Kidney (tissue), 13 donors: ENCODE measurements at regions not wholly inside any gene's neighbourhood (a gene's known extent, or its start where the extent isn't known, plus 50 kb on each side); places are given as distances from the start of the nearest gene placed in this dataset.

ENCODE experiments used
- DNase-seq, 5 donors: peaks; one replicate each; pipeline ENCODE4 v3.0.0-alpha.2; 2013 to 2020
- FAIRE-seq: peaks from 2 replicates; lab custom pipeline; 2012; peaks lifted over from hg19 to GRCh38; lab: Jason Lieb, UNC
- H3K27ac ChIP-seq, 2 donors: one replicate each; pipeline ENCODE4 v1.7.0; 2013; ENCODE audit warnings: low read depth in 2 of 2, low read length in 2 of 2, inconsistent platforms in 1 of 2
- H3K27me3 ChIP-seq: one replicate; pipeline ENCODE4 v1.7.1; 2013; ENCODE audit warnings: low read length, inconsistent platforms; ENCODE audit not compliant: control insufficient read depth, insufficient read depth
- H3K36me3 ChIP-seq, 3 donors: one replicate each; pipeline versions ENCODE4 v1.7.0 to v1.7.1; 2013; ENCODE audit warnings: low read length in 3 of 3, control low read depth in 1 of 3, inconsistent platforms in 1 of 3; ENCODE audit not compliant: insufficient read depth in 3 of 3, control insufficient read depth in 2 of 3
- H3K4me1 ChIP-seq, 3 donors: one replicate each; pipeline versions ENCODE4 v1.7.0 to v1.7.1; 2013; ENCODE audit warnings: low read length in 3 of 3, inconsistent platforms in 1 of 3, low read depth in 1 of 3; ENCODE audit not compliant: control insufficient read depth in 2 of 3, insufficient read depth in 2 of 3
- H3K4me3 ChIP-seq, 3 donors: one replicate each; pipeline versions ENCODE4 v1.7.0 to v1.8.1; 2013; ENCODE audit warnings: low read length in 3 of 3, control low read depth in 1 of 3, inconsistent platforms in 1 of 3
- H3K9ac ChIP-seq, 3 donors: one replicate each; pipeline versions ENCODE4 v1.7.0 to v1.7.1; 2013; ENCODE audit warnings: low read length in 3 of 3, control low read depth in 1 of 3, inconsistent platforms in 1 of 3
- H3K9me3 ChIP-seq, 3 donors: one replicate each; pipeline versions ENCODE4 v1.7.0 to v1.7.1; 2013; ENCODE audit warnings: low read length in 3 of 3, control low read depth in 1 of 3, inconsistent platforms in 1 of 3; ENCODE audit not compliant: control insufficient read depth in 2 of 3, insufficient read depth in 1 of 3
- intact Hi-C: fragments of 100-400 bp; cut with DNase I; formaldehyde crosslinking; loops from one replicate; pipeline ENCODE4 v1.11.1; 2022
- TF ChIP-seq, protein P1 (sequence below): IDR thresholded peaks from 3 replicates; pipeline ENCODE4 v1.5.1; 2012; ENCODE audit warnings: mild to moderate bottlenecking, moderate library complexity, borderline replicate concordance; ENCODE audit not compliant: insufficient read depth; ENCODE audit errors: extremely low read depth
- donor health status: control.
- donor health status: control.
- donor health status: control.
- donor health status: control.
- donor health status: control.
- donor health status: DM: yes; HTN: yes; CAD: no.
- donor health status: Normal renal cell carcinoma (clear cell type).

DNA sequence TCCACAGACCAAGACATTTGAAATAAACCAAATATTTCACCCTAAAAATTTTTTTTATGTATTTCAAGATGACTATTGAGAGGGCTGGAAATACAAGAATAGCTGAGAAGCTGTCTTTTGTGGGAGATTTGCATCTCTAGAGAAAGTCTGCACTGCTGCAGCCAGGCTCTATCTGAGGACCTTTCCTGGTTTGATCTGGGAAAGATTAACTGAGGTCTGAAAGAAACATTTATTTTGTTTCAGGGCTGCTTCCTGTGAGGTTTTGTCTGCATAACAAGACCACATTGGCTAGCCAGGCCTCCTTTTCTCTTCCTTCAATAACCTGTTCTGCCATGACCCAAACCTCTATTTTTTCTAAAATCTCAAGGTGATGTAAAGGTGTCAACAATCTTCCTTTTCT lies 117.5 kb upstream of the ARHGEF26 start:
- no peak overlapping the region for H3K27ac ChIP-seq
- FAIRE-seq: no peak
- H3K4me3 ChIP-seq: no peak overlapping the region
- TF ChIP-seq, protein P1, sequence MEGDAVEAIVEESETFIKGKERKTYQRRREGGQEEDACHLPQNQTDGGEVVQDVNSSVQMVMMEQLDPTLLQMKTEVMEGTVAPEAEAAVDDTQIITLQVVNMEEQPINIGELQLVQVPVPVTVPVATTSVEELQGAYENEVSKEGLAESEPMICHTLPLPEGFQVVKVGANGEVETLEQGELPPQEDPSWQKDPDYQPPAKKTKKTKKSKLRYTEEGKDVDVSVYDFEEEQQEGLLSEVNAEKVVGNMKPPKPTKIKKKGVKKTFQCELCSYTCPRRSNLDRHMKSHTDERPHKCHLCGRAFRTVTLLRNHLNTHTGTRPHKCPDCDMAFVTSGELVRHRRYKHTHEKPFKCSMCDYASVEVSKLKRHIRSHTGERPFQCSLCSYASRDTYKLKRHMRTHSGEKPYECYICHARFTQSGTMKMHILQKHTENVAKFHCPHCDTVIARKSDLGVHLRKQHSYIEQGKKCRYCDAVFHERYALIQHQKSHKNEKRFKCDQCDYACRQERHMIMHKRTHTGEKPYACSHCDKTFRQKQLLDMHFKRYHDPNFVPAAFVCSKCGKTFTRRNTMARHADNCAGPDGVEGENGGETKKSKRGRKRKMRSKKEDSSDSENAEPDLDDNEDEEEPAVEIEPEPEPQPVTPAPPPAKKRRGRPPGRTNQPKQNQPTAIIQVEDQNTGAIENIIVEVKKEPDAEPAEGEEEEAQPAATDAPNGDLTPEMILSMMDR: no peak
- DNase-seq: no peak
- no peak overlapping the region for H3K9ac ChIP-seq
- H3K4me1 ChIP-seq: no peaks in the 10 kb centered on the region
- H3K36me3 ChIP-seq: no peaks in the 10 kb centered on the region
- intact Hi-C loops: no loop called here
- no peaks in the 10 kb centered on the region for H3K9me3 ChIP-seq
- H3K27me3 ChIP-seq: no peaks in the 10 kb centered on the region

- intact Hi-C loops: no loop called here
- no peak for FAIRE-seq
- no peaks in the 10 kb centered on the region for H3K4me1 ChIP-seq
Observed at GRCh38 chr3:154011036-154011435, 110.2 kb upstream of the ARHGEF26 start.

DNA sequence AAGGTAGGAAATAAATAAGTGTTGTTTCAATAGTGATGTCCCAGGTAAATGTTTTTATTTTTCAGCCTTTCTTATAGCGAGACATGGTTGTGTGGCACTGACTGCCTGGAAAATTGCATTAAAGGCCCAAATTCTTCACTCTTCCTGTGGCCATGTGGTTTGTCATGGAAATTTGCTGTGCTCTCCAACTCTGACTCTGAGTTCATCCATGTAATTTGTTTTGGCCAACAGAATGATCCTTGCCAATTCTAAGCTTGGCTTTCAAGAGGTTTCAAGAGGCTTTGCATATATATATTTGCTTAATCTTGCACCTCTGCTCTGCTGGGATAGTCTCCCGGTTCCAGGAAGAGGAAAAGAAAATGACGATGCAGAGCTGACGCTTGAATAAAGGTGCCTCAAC lies 107.5 kb upstream of the ARHGEF26 start:
- no peak overlapping the region for H3K27ac ChIP-seq
- no peaks in the 10 kb centered on the region for H3K36me3 ChIP-seq
- TF ChIP-seq, protein P1: no peak
- H3K9ac ChIP-seq: no peak overlapping the region
- intact Hi-C loops: no loop called here
- H3K9me3 ChIP-seq: no peaks in the 10 kb centered on the region
- no peak for FAIRE-seq
- H3K4me1 ChIP-seq: no peaks in the 10 kb centered on the region
- no peaks in the 10 kb centered on the region for H3K27me3 ChIP-seq
- no peak for DNase-seq
- H3K4me3 ChIP-seq: no peak overlapping the region

More at GRCh38 chr3:154011036-154011435, 110.2 kb upstream of the ARHGEF26 start:
- no peaks in the 10 kb centered on the region for H3K9me3 ChIP-seq
- H3K4me3 ChIP-seq: no peak overlapping the region
- no peak for DNase-seq
- no peaks in the 10 kb centered on the region for H3K36me3 ChIP-seq
- H3K27me3 ChIP-seq: no peaks in the 10 kb centered on the region
- TF ChIP-seq, protein P1: no peak
- no peak overlapping the region for H3K27ac ChIP-seq
- no peak overlapping the region for H3K9ac ChIP-seq

- Histone ChIP-seq H3K9me3 (no peaks in the 10 kb centered on the region), H3K27ac (no peak overlapping the region), H3K4me1 (no peaks in the 10 kb centered on the region), H3K4me3 (no peak overlapping the region), H3K27me3 (no peaks in the 10 kb centered on the region), H3K9ac (no peak overlapping the region), H3K36me3 (no peaks in the 10 kb centered on the region)
- TF ChIP-seq, protein P1: no peak
- intact Hi-C loops: no loop called here
- FAIRE-seq: no peak
- no peak for DNase-seq
Observed at GRCh38 chr3:154015307-154015706, 105.9 kb upstream of the ARHGEF26 start.
